ENCODE measurements at regions not wholly inside any gene's neighbourhood (a gene's known extent, or its start where the extent isn't known, plus 50 kb on each side); places are given as distances from the start of the nearest gene placed in this dataset.
"Not testable (repeated sequence)": the region's sequence is repeated elsewhere in the genome, so short reads cannot be mapped to it uniquely, and the experiment has no call there.

- no peak for TF ChIP-seq CTCF (conservative IDR thresholded peaks at IDR 0.05; ENCODE audit: low read length)
- no peak for DNase-seq (ENCODE audit: low read depth)
- no peak overlapping the region for H3K4me3 ChIP-seq (ENCODE audit: low read length)
Measured at GRCh38 chr1:221521686-221522085, 220.2 kb downstream of the DUSP10 start.

GRCh38 chr1:221522529-221522940 lies 219.4 kb downstream of the DUSP10 start:
- peak; percentile 28 for DNase-seq (ENCODE audit: low read depth)
- TF ChIP-seq CTCF (conservative IDR thresholded peaks at IDR 0.05; ENCODE audit: low read length), result no peak

GRCh38 chr1:221525749-221526148 lies 216.1 kb downstream of the DUSP10 start:
- no peak overlapping the region for H3K4me3 ChIP-seq (ENCODE audit: low read length)
- no peak for TF ChIP-seq CTCF (conservative IDR thresholded peaks at IDR 0.05; ENCODE audit: low read length)

More at GRCh38 chr1:221522529-221522940, 219.4 kb downstream of the DUSP10 start:
- H3K4me3 ChIP-seq (ENCODE audit: low read length), result no peak overlapping the region

GRCh38 chr1:221527302-221527701 lies 214.6 kb downstream of the DUSP10 start:
- no peak overlapping the region for H3K4me3 ChIP-seq (ENCODE audit: low read length)
- no peak for TF ChIP-seq CTCF (conservative IDR thresholded peaks at IDR 0.05; ENCODE audit: low read length)
- no peak for DNase-seq (ENCODE audit: low read depth)

More at GRCh38 chr1:221525749-221526148, 216.1 kb downstream of the DUSP10 start:
- DNase-seq (ENCODE audit: low read depth), result no peak

- H3K4me3 ChIP-seq (ENCODE audit: low read length), result no peak overlapping the region
- TF ChIP-seq CTCF (conservative IDR thresholded peaks at IDR 0.05; ENCODE audit: low read length), result no peak
- peak; percentile 33 for DNase-seq (ENCODE audit: low read depth)
Measured at GRCh38 chr1:221527886-221528624, 213.8 kb downstream of the DUSP10 start.

- not testable (repeated sequence) for H3K4me3 ChIP-seq (ENCODE audit: low read length); DNase-seq (ENCODE audit: low read depth)
Measured at GRCh38 chr1:221530159-221530558, 211.7 kb downstream of the DUSP10 start.

GRCh38 chr1:221530791-221531190 lies 211.1 kb downstream of the DUSP10 start:
- TF ChIP-seq CTCF (conservative IDR thresholded peaks at IDR 0.05; ENCODE audit: low read length), result no peak
- no peak overlapping the region for H3K4me3 ChIP-seq (ENCODE audit: low read length)
- peak; percentile 17 for DNase-seq (ENCODE audit: low read depth)

Data from AG10803 (cell line).